ENCODE measurements at regions not wholly inside any gene's neighbourhood (a gene's known extent, or its start where the extent isn't known, plus 50 kb on each side); places are given as distances from the start of the nearest gene placed in this dataset.

DNA sequence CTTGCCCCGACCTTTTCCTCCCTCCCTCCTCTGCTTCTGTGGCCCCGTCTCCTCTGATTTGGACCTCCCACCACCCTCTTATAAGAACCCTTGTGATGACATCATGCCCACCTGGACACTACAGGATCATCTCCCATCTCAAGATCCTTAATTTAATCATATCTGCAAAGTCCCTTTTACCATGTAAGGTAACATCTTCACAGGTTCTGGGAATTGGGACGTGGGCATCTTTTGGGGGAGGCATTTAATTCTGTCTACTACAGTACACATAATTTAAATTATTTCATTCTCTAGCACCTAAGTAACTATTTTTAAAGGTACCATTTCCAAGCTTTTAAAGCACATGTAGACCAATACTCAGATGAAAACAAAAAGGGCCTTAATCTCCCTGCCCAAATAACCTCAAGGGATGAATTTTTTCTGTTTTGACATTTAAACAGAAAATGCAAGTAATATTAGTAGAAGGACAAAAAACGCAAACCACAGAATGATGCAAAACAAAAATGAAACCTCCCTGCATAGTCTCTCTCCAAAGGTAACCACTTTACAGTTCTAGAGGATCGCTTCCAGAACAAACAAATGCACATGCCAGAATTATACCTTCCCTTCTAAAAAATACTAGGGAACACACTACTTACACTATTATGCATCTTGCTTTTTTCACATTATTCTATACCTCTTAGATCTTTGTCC lies 222.1 kb downstream of the AACS start:
- Histone ChIP-seq H3K79me1 (ENCODE audit: low read depth, low read length) (no peaks in the 10 kb centered on the region), H3K36me3 (replicated peaks in 1 of 2; ENCODE audit: control insufficient read depth in 2 of 2, insufficient read depth in 2 of 2, low read length in 2 of 2) (peaks cover 0 to 2% of the 10 kb centered on the region in 2 donors), H2AK5ac (ENCODE audit: low read depth, low read length) (no peak overlapping the region), H2BK15ac (ENCODE audit: low read length) (no peak overlapping the region), H3K9ac (ENCODE audit: low read depth, low read length, poor library complexity) (no peak overlapping the region), H2BK12ac (ENCODE audit: low read length) (no peak overlapping the region), H3K4me2 (ENCODE audit: insufficient read depth, low read length, poor library complexity, severe bottlenecking) (no peak overlapping the region), H3K23ac (ENCODE audit: low read depth, low read length, poor library complexity) (no peak overlapping the region), H3K9me3 (replicated peaks in 1 of 2; ENCODE audit: control insufficient read depth in 2 of 2, insufficient read depth in 1 of 2, low read depth in 1 of 2, low read length in 2 of 2) (peaks cover 0 to 2% of the 10 kb centered on the region in 2 donors), H3K4me1 (ENCODE audit: control insufficient read depth in 2 of 2, insufficient read depth in 1 of 2, low read depth in 1 of 2, low read length in 2 of 2) (peaks cover 0 to under 1% of the 10 kb centered on the region in 2 donors), H3K18ac (ENCODE audit: low read length) (no peak overlapping the region), H4K8ac (ENCODE audit: low read depth, low read length) (no peak overlapping the region), H3K27ac (replicated peaks; ENCODE audit: low read length) (no peak overlapping the region), H3K4me3 (ENCODE audit: low read length in 2 of 2) (no peak overlapping the region), H2BK5ac (ENCODE audit: low read length) (no peak overlapping the region), H2BK120ac (ENCODE audit: low read depth, low read length) (no peak overlapping the region), H2AFZ (ENCODE audit: low read length) (no peak overlapping the region), H3K4ac (ENCODE audit: low read length) (no peak overlapping the region), H4K91ac (ENCODE audit: low read depth, low read length, poor library complexity) (no peak overlapping the region), H3K14ac (ENCODE audit: low read length) (no peak overlapping the region), H3K27me3 (ENCODE audit: control insufficient read depth in 3 of 3, insufficient read depth in 3 of 3, low read depth in 1 of 3, low read length in 3 of 3) (no peaks in the 10 kb centered on the region)
- no CpG with 5 or more reads among the region's 5 CpGs for WGBS, 2 donors (ENCODE audit: extremely low coverage in 2 of 2, insufficient read length in 2 of 2, insufficient replicate concordance in 1 of 2)
- no peak for DNase-seq (ENCODE audit: low spot score)

GRCh38 chr12:125288931-125289928 lies 224.0 kb downstream of the AACS start:
- H2BK15ac ChIP-seq (ENCODE audit: low read length): no peak overlapping the region
- no peaks in the 10 kb centered on the region for H3K27me3 ChIP-seq (ENCODE audit: control insufficient read depth in 3 of 3, insufficient read depth in 3 of 3, low read depth in 1 of 3, low read length in 3 of 3)
- H2AFZ ChIP-seq (ENCODE audit: low read length): no peak overlapping the region
- WGBS, 2 donors (ENCODE audit: extremely low coverage in 2 of 2, insufficient read length in 2 of 2, insufficient replicate concordance in 1 of 2): no CpG with 5 or more reads among the region's 7 CpGs
- H2BK5ac ChIP-seq (ENCODE audit: low read length): no peak overlapping the region
- H3K36me3 ChIP-seq (replicated peaks in 1 of 2; ENCODE audit: control insufficient read depth in 2 of 2, insufficient read depth in 2 of 2, low read length in 2 of 2): peaks cover 0 to 2% of the 10 kb centered on the region in 2 donors
- no peak overlapping the region for H3K23ac ChIP-seq (ENCODE audit: low read depth, low read length, poor library complexity)
- peaks cover 0 to 2% of the 10 kb centered on the region in 2 donors for H3K4me1 ChIP-seq (ENCODE audit: control insufficient read depth in 2 of 2, insufficient read depth in 1 of 2, low read depth in 1 of 2, low read length in 2 of 2)
- H3K9me3 ChIP-seq (replicated peaks in 1 of 2; ENCODE audit: control insufficient read depth in 2 of 2, insufficient read depth in 1 of 2, low read depth in 1 of 2, low read length in 2 of 2): peaks cover 0 to under 1% of the 10 kb centered on the region in 2 donors
- H2BK12ac ChIP-seq (ENCODE audit: low read length): no peak overlapping the region
- no peak overlapping the region for H2BK120ac ChIP-seq (ENCODE audit: low read depth, low read length)
- no peak overlapping the region for H4K91ac ChIP-seq (ENCODE audit: low read depth, low read length, poor library complexity)
- no peak overlapping the region for H3K27ac ChIP-seq (replicated peaks; ENCODE audit: low read length)
- no peak for DNase-seq (ENCODE audit: low spot score)
- H3K4ac ChIP-seq (ENCODE audit: low read length): no peak overlapping the region
- peaks cover 3% of the 10 kb centered on the region for H3K79me1 ChIP-seq (ENCODE audit: low read depth, low read length)
- H3K4me3 ChIP-seq (ENCODE audit: low read length in 2 of 2): no peak overlapping the region
- no peak overlapping the region for H3K4me2 ChIP-seq (ENCODE audit: insufficient read depth, low read length, poor library complexity, severe bottlenecking)
- no peak overlapping the region for H3K18ac ChIP-seq (ENCODE audit: low read length)
- H4K8ac ChIP-seq (ENCODE audit: low read depth, low read length): no peak overlapping the region
- no peak overlapping the region for H3K14ac ChIP-seq (ENCODE audit: low read length)
- H3K9ac ChIP-seq (ENCODE audit: low read depth, low read length, poor library complexity): no peak overlapping the region
- H2AK5ac ChIP-seq (ENCODE audit: low read depth, low read length): no peak overlapping the region

- H2BK120ac ChIP-seq (ENCODE audit: low read depth, low read length): no peak overlapping the region
- no peaks in the 10 kb centered on the region for H3K27me3 ChIP-seq (ENCODE audit: control insufficient read depth in 3 of 3, insufficient read depth in 3 of 3, low read depth in 1 of 3, low read length in 3 of 3)
- no peak overlapping the region for H4K91ac ChIP-seq (ENCODE audit: low read depth, low read length, poor library complexity)
- no peak overlapping the region for H2BK15ac ChIP-seq (ENCODE audit: low read length)
- H2BK5ac ChIP-seq (ENCODE audit: low read length): no peak overlapping the region
- no peak overlapping the region for H2AK5ac ChIP-seq (ENCODE audit: low read depth, low read length)
- peaks cover 3% of the 10 kb centered on the region for H3K79me1 ChIP-seq (ENCODE audit: low read depth, low read length)
- H3K27ac ChIP-seq (replicated peaks; ENCODE audit: low read length): no peak overlapping the region
- DNase-seq (ENCODE audit: low spot score): no peak
- no peak overlapping the region for H3K23ac ChIP-seq (ENCODE audit: low read depth, low read length, poor library complexity)
- no peak overlapping the region for H2BK12ac ChIP-seq (ENCODE audit: low read length)
- no peak overlapping the region for H3K4me2 ChIP-seq (ENCODE audit: insufficient read depth, low read length, poor library complexity, severe bottlenecking)
- H2AFZ ChIP-seq (ENCODE audit: low read length): no peak overlapping the region
- no peak overlapping the region for H4K8ac ChIP-seq (ENCODE audit: low read depth, low read length)
- peaks cover 0 to 3% of the 10 kb centered on the region in 2 donors for H3K4me1 ChIP-seq (ENCODE audit: control insufficient read depth in 2 of 2, insufficient read depth in 1 of 2, low read depth in 1 of 2, low read length in 2 of 2)
- H3K14ac ChIP-seq (ENCODE audit: low read length): no peak overlapping the region
- H3K36me3 ChIP-seq (replicated peaks in 1 of 2; ENCODE audit: control insufficient read depth in 2 of 2, insufficient read depth in 2 of 2, low read length in 2 of 2): peaks cover 0 to 2% of the 10 kb centered on the region in 2 donors
- no peak overlapping the region for H3K9ac ChIP-seq (ENCODE audit: low read depth, low read length, poor library complexity)
- H3K4me3 ChIP-seq (ENCODE audit: low read length in 2 of 2): no peak overlapping the region
- no peak overlapping the region for H3K4ac ChIP-seq (ENCODE audit: low read length)
- H3K18ac ChIP-seq (ENCODE audit: low read length): no peak overlapping the region
- no peaks in the 10 kb centered on the region for H3K9me3 ChIP-seq (replicated peaks in 1 of 2; ENCODE audit: control insufficient read depth in 2 of 2, insufficient read depth in 1 of 2, low read depth in 1 of 2, low read length in 2 of 2)
- WGBS, 2 donors (ENCODE audit: extremely low coverage in 2 of 2, insufficient read length in 2 of 2, insufficient replicate concordance in 1 of 2): no CpG with 5 or more reads among the region's 9 CpGs
These were observed 224.7 kb downstream of the AACS start for GRCh38 chr12:125289970-125290369.

DNA sequence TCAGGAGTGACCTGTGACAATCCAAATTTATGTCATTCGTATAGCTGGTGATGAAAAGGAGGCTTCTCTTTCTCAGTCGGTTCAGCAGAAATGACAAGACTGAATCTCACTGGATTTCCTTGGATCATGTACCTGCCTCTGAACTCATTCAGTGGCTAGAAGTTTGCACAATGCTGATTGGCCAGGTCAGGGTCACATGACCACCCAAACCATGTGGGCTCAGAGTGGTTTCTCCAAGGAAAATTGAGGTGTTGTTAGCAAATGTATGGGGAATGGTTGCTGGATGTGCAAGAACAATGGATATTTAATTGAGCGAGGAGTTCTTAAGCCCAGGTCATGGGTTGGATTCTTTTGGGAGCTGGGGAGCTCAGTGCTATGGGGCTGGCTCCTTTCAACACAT lies 227.5 kb downstream of the AACS start:
- Histone ChIP-seq H3K27ac (replicated peaks; ENCODE audit: low read length) (no peak overlapping the region), H3K4ac (ENCODE audit: low read length) (no peak overlapping the region), H3K9me3 (replicated peaks in 1 of 2; ENCODE audit: control insufficient read depth in 2 of 2, insufficient read depth in 1 of 2, low read depth in 1 of 2, low read length in 2 of 2) (no peaks in the 10 kb centered on the region)

More for the DNA sequence above, 227.5 kb downstream of the AACS start:
- Histone ChIP-seq H2BK15ac (ENCODE audit: low read length) (no peak overlapping the region), H3K23ac (ENCODE audit: low read depth, low read length, poor library complexity) (no peak overlapping the region), H2BK5ac (ENCODE audit: low read length) (no peak overlapping the region), H2AFZ (ENCODE audit: low read length) (no peak overlapping the region), H3K4me3 (ENCODE audit: low read length in 2 of 2) (no peak overlapping the region), H3K18ac (ENCODE audit: low read length) (no peak overlapping the region), H3K4me2 (ENCODE audit: insufficient read depth, low read length, poor library complexity, severe bottlenecking) (no peak overlapping the region), H3K27me3 (ENCODE audit: control insufficient read depth in 3 of 3, insufficient read depth in 3 of 3, low read depth in 1 of 3, low read length in 3 of 3) (no peaks in the 10 kb centered on the region), H4K91ac (ENCODE audit: low read depth, low read length, poor library complexity) (no peak overlapping the region), H2BK12ac (ENCODE audit: low read length) (no peak overlapping the region), H4K8ac (ENCODE audit: low read depth, low read length) (no peak overlapping the region), H3K9ac (ENCODE audit: low read depth, low read length, poor library complexity) (no peak overlapping the region), H3K79me1 (ENCODE audit: low read depth, low read length) (peaks cover 3% of the 10 kb centered on the region), H3K36me3 (replicated peaks in 1 of 2; ENCODE audit: control insufficient read depth in 2 of 2, insufficient read depth in 2 of 2, low read length in 2 of 2) (no peaks in the 10 kb centered on the region), H3K14ac (ENCODE audit: low read length) (no peak overlapping the region), H3K4me1 (ENCODE audit: control insufficient read depth in 2 of 2, insufficient read depth in 1 of 2, low read depth in 1 of 2, low read length in 2 of 2) (peaks cover 0 to 13% of the 10 kb centered on the region in 2 donors), H2BK120ac (ENCODE audit: low read depth, low read length) (no peak overlapping the region), H2AK5ac (ENCODE audit: low read depth, low read length) (no peak overlapping the region)
- DNase-seq (ENCODE audit: low spot score): no peak
- whole genome bisulfite sequencing, 2 donors (ENCODE audit: extremely low coverage in 2 of 2, insufficient read length in 2 of 2, insufficient replicate concordance in 1 of 2): no CpG with 5 or more reads among the region's 3 CpGs
